ENCODE measurements at regions not wholly inside any gene's neighbourhood (a gene's known extent, or its start where the extent isn't known, plus 50 kb on each side); places are given as distances from the start of the nearest gene placed in this dataset.

GRCh38 chr7:16309129-16309528 is 112.2 kb downstream of the CRPPA start:
- dilution Hi-C loops (cut with HindIII; ENCODE audit: low sequenced_read_pairs, unreplicated experiment), result no loop called here
- Histone ChIP-seq H4K8ac (ENCODE audit: low read depth in 2 of 2, low read length in 2 of 2) (no peak overlapping the region), H3K4me3 (ENCODE audit: insufficient read depth, low read depth, low read length) (no peak overlapping the region), H3K36me3 (ENCODE audit: control insufficient read depth, insufficient read depth, low read length) (no peaks in the 10 kb centered on the region), H3K23ac (ENCODE audit: low read depth, low read length) (no peak overlapping the region), H4K5ac (ENCODE audit: low read depth, low read length) (no peak overlapping the region), H3K27ac (ENCODE audit: insufficient read depth, low read length) (no peak overlapping the region), H2BK15ac (ENCODE audit: low read depth, low read length) (no peak overlapping the region), H2AFZ (replicated peaks; ENCODE audit: low read length, poor library complexity) (no peak overlapping the region), H3K4me1 (ENCODE audit: control insufficient read depth, insufficient read depth, low read length) (no peaks in the 10 kb centered on the region), H3K9ac (ENCODE audit: low read depth, low read length) (no peak overlapping the region), H3K56ac (ENCODE audit: extremely low read depth, insufficient read depth, low read length) (no peak overlapping the region), H3K9me1 (ENCODE audit: insufficient read depth, low read length) (no peaks in the 10 kb centered on the region), H2BK20ac (ENCODE audit: low read depth, low read length) (no peak overlapping the region), H3K9me3 (ENCODE audit: control insufficient read depth, insufficient read depth, low read length) (no peaks in the 10 kb centered on the region), H3K79me1 (ENCODE audit: low read depth in 1 of 2, low read length in 2 of 2) (no peaks in the 10 kb centered on the region), H2AK5ac (ENCODE audit: low read depth, low read length) (no peak overlapping the region), H3K27me3 (ENCODE audit: control insufficient read depth, insufficient read depth, low read length) (no peaks in the 10 kb centered on the region), H2BK5ac (ENCODE audit: low read depth, low read length, poor library complexity, severe bottlenecking) (no peak overlapping the region), H3K4ac (ENCODE audit: low read depth, low read length) (no peak overlapping the region), H3K14ac (replicated peaks; ENCODE audit: low read depth, low read length) (no peak overlapping the region), H4K20me1 (ENCODE audit: insufficient read depth, low read length) (no peaks in the 10 kb centered on the region), H3K4me2 (ENCODE audit: low read depth, low read length) (no peak overlapping the region), H2AK9ac (replicated peaks; ENCODE audit: low read depth, low read length, poor library complexity) (no peak overlapping the region), H3K18ac (ENCODE audit: low read depth, low read length) (no peak overlapping the region), H2BK120ac (ENCODE audit: low read depth, low read length) (no peak overlapping the region), H4K91ac (ENCODE audit: insufficient read depth, low read depth, low read length) (no peak overlapping the region)
- no TSS peak for BruUV-seq (replicated peaks)
- no peak for DNase-seq
- CTCF ChIA-PET, result no interaction called here
- intact Hi-C loops (cut with micrococcal nuclease), result no loop called here
- no peak for TF ChIP-seq MAFK (IDR thresholded peaks at IDR 0.05; ENCODE audit: low read depth, low read length)
- no peak for TF ChIP-seq MXI1 (IDR thresholded peaks at IDR 0.05; ENCODE audit: borderline replicate concordance, low read depth, low read length)
- no peak for TF ChIP-seq RAD21 (IDR thresholded peaks at IDR 0.05; ENCODE audit: low read length)
- TF ChIP-seq POLR2A (IDR thresholded peaks at IDR 0.05; ENCODE audit: low read depth, low read length), result no peak
- TF ChIP-seq MAZ (IDR thresholded peaks at IDR 0.05; ENCODE audit: borderline replicate concordance, low read depth, low read length), result no peak
- no peak for TF ChIP-seq BHLHE40 (IDR thresholded peaks at IDR 0.05; ENCODE audit: low read depth, low read length)
- no peak for TF ChIP-seq RCOR1 (IDR thresholded peaks at IDR 0.05; ENCODE audit: insufficient replicate concordance, low read length)
- TF ChIP-seq, protein P1, sequence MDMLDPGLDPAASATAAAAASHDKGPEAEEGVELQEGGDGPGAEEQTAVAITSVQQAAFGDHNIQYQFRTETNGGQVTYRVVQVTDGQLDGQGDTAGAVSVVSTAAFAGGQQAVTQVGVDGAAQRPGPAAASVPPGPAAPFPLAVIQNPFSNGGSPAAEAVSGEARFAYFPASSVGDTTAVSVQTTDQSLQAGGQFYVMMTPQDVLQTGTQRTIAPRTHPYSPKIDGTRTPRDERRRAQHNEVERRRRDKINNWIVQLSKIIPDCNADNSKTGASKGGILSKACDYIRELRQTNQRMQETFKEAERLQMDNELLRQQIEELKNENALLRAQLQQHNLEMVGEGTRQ (IDR thresholded peaks at IDR 0.05; ENCODE audit: low read depth, low read length), result no peak
- TF ChIP-seq CHD1 (IDR thresholded peaks at IDR 0.05; ENCODE audit: low read depth, low read length), result no peak
- no peak for TF ChIP-seq SMC3 (IDR thresholded peaks at IDR 0.05; ENCODE audit: low read depth, low read length)
- TF ChIP-seq RFX5 (IDR thresholded peaks at IDR 0.05; ENCODE audit: low read depth, low read length), result no peak
- ATAC-seq (ENCODE audit: low read depth), result no peak
- POLR2A ChIA-PET (ENCODE audit: unreplicated experiment), result no interaction called here
- WGBS, 2 experiments (ENCODE audit: extremely low coverage in 2 of 2, insufficient read length in 1 of 2), result no CpG with 5 or more reads among the region's 2 CpGs
- in situ Hi-C loops (cut with MboI; ENCODE audit: low sequenced_read_pairs), result no loop called here
